Erythroblast (primary cell): ENCODE measurements at regions not wholly inside any gene's neighbourhood (a gene's known extent, or its start where the extent isn't known, plus 50 kb on each side); places are given as distances from the start of the nearest gene placed in this dataset.
"Not testable (repeated sequence)": the region's sequence is repeated elsewhere in the genome, so short reads cannot be mapped to it uniquely, and the experiment has no call there.

Experiments
- DNase-seq, 2 experiments: peaks; one replicate each; lab custom pipeline; 2025; lab: John Stamatoyannopoulos, UW
- GATA1 ChIP-seq: IDR thresholded peaks from 2 replicates; pipeline ENCODE4 v1.6.1; 2011; ENCODE audit warnings: low read depth, mild to moderate bottlenecking, control low read depth, low read length, moderate library complexity
- POLR2A ChIP-seq: IDR thresholded peaks from 2 replicates; pipeline ENCODE4 v1.6.1; 2011; ENCODE audit warnings: mild to moderate bottlenecking, low read length

GRCh38 chr6:11304946-11305345 is 72.5 kb upstream of the NEDD9 start:
- TF ChIP-seq GATA1: no peak
- TF ChIP-seq POLR2A: no peak
- no peak for DNase-seq

- not testable (repeated sequence) for DNase-seq
Measured at GRCh38 chr6:11299876-11300428, 67.5 kb upstream of the NEDD9 start.

GRCh38 chr6:11299421-11299784 is 66.9 kb upstream of the NEDD9 start:
- DNase-seq: not testable (repeated sequence)

- no peak for DNase-seq
- TF ChIP-seq GATA1: no peak
- no peak for TF ChIP-seq POLR2A
Measured at GRCh38 chr6:11298651-11299420, 66.4 kb upstream of the NEDD9 start.

- TF ChIP-seq GATA1: no peak
- no peak for TF ChIP-seq POLR2A
- no peak for DNase-seq
Measured at GRCh38 chr6:11297376-11297729, 64.9 kb upstream of the NEDD9 start.

- TF ChIP-seq GATA1 (no peak), POLR2A (no peak)
- no peak for DNase-seq
Measured at GRCh38 chr6:11296449-11297375, 64.2 kb upstream of the NEDD9 start.

- TF ChIP-seq POLR2A (no peak), GATA1 (no peak)
- DNase-seq: no peak
Measured at GRCh38 chr6:11295969-11296368, 63.5 kb upstream of the NEDD9 start.

- no peak for DNase-seq
- TF ChIP-seq GATA1 (no peak), POLR2A (no peak)
Measured at GRCh38 chr6:11294228-11294627, 61.8 kb upstream of the NEDD9 start.

- no peak for DNase-seq
- TF ChIP-seq POLR2A (no peak), GATA1 (no peak)
Measured at GRCh38 chr6:11292594-11293236, 60.2 kb upstream of the NEDD9 start.

GRCh38 chr6:11292091-11292490 is 59.6 kb upstream of the NEDD9 start:
- no peak for DNase-seq
- no peak for TF ChIP-seq GATA1

- no peak for TF ChIP-seq GATA1
- no peak for DNase-seq
Measured at GRCh38 chr6:11291582-11291981, 59.1 kb upstream of the NEDD9 start.

GRCh38 chr6:11290027-11290426 is 57.6 kb upstream of the NEDD9 start:
- no peak for DNase-seq
- no peak for TF ChIP-seq GATA1
- no peak for TF ChIP-seq POLR2A

GRCh38 chr6:11288065-11288464 is 55.6 kb upstream of the NEDD9 start:
- DNase-seq: no peak
- TF ChIP-seq GATA1 (no peak), POLR2A (no peak)

- TF ChIP-seq GATA1: no peak
- no peak for DNase-seq
Measured at GRCh38 chr6:11284996-11285395, 52.5 kb upstream of the NEDD9 start.
